GM12874 (cell line): ENCODE measurements at regions not wholly inside any gene's neighbourhood (a gene's known extent, or its start where the extent isn't known, plus 50 kb on each side); places are given as distances from the start of the nearest gene placed in this dataset.

Source experiments
- CTCF ChIP-seq: IDR thresholded peaks from 2 replicates; pipeline ENCODE4 v1.5.1; 2011; ENCODE audit warnings: low read depth, mild to moderate bottlenecking, control low read depth, low read length, moderate library complexity; ENCODE audit not compliant: insufficient read depth

GRCh38 chr4:26126994-26127393 lies 193.8 kb upstream of the RBPJ start:
- no peak for TF ChIP-seq CTCF

GRCh38 chr4:26127851-26128337 lies 192.9 kb upstream of the RBPJ start:
- no peak for TF ChIP-seq CTCF

- TF ChIP-seq CTCF: no peak
Observed at GRCh38 chr4:26130173-26130572, 190.6 kb upstream of the RBPJ start.

- no peak for TF ChIP-seq CTCF
Observed at GRCh38 chr4:26130841-26131432, 189.9 kb upstream of the RBPJ start.

- TF ChIP-seq CTCF: no peak
Observed at GRCh38 chr4:26131711-26132110, 189.1 kb upstream of the RBPJ start.

GRCh38 chr4:26132858-26133257 lies 188.0 kb upstream of the RBPJ start:
- 0 out of 2 replicates have a peak, but pooled peaks have one; percentile 21 for TF ChIP-seq CTCF

GRCh38 chr4:26133840-26134239 lies 187.0 kb upstream of the RBPJ start:
- no peak for TF ChIP-seq CTCF
